MM.1S (cell line): ENCODE measurements at regions not wholly inside any gene's neighbourhood (a gene's known extent, or its start where the extent isn't known, plus 50 kb on each side); places are given as distances from the start of the nearest gene placed in this dataset.

Source experiments
- DNase-seq: peaks from one replicate; pipeline ENCODE4 v3.0.0-alpha.2; 2015
- H2AFZ ChIP-seq: fragments of 300-600 bp; sonication (generic); 2 replicates; pipeline ENCODE4 v1.6.0; 2016; ENCODE audit warnings: antibody characterized with exemption, low read length
- H3F3A ChIP-seq: fragments of 300-600 bp; sonication (generic); 2 replicates; pipeline ENCODE4 v1.6.1; 2016; ENCODE audit warnings: mild to moderate bottlenecking, antibody characterized with exemption, low read length, moderate library complexity, mixed read lengths; ENCODE audit not compliant: insufficient read depth
- H3K27ac ChIP-seq: fragments of 300-600 bp; sonication (generic); 2 replicates; pipeline ENCODE4 v1.5.1; 2016; ENCODE audit warnings: mild to moderate bottlenecking, low read length
- H3K27me3 ChIP-seq: fragments of 300-600 bp; sonication (generic); replicated peaks from 2 replicates; pipeline ENCODE4 v1.6.0; 2016; ENCODE audit warnings: low read length; ENCODE audit not compliant: insufficient read depth
- H3K36me3 ChIP-seq: fragments of 300-600 bp; sonication (generic); replicated peaks from 2 replicates; pipeline ENCODE4 v1.6.1; 2016; ENCODE audit warnings: mild to moderate bottlenecking, low read length, mixed read lengths; ENCODE audit not compliant: insufficient read depth
- H3K4me1 ChIP-seq: fragments of 300-600 bp; sonication (generic); 2 replicates; pipeline ENCODE4 v1.6.1; 2016; ENCODE audit warnings: low read length, mixed read lengths
- H3K4me2 ChIP-seq: fragments of 300-600 bp; sonication (generic); 2 replicates; pipeline ENCODE4 v1.6.0; 2016; ENCODE audit warnings: low read depth, low read length
- H3K4me3 ChIP-seq: fragments of 300-600 bp; sonication (generic); 2 replicates; pipeline ENCODE4 v1.5.1; 2016; ENCODE audit warnings: low read length, mixed read lengths
- H3K79me2 ChIP-seq: fragments of 300-600 bp; sonication (generic); 2 replicates; pipeline ENCODE4 v1.6.1; 2016; ENCODE audit warnings: mixed run types, low read length, mixed read lengths
- H3K9ac ChIP-seq: fragments of 300-600 bp; sonication (generic); 2 replicates; pipeline ENCODE4 v1.6.1; 2016; ENCODE audit warnings: low read length, mixed read lengths
- H3K9me2 ChIP-seq: fragments of 300-600 bp; sonication (generic); replicated peaks from 2 replicates; pipeline ENCODE4 v1.6.1; 2016; ENCODE audit warnings: mild to moderate bottlenecking, low read length, mixed read lengths; ENCODE audit not compliant: insufficient read depth
- H3K9me3 ChIP-seq: fragments of 300-600 bp; sonication (generic); replicated peaks from 2 replicates; pipeline ENCODE4 v1.6.1; 2016; ENCODE audit warnings: mild to moderate bottlenecking, low read length, mixed read lengths; ENCODE audit not compliant: insufficient read depth
- H4K20me1 ChIP-seq: fragments of 300-600 bp; sonication (generic); 2 replicates; pipeline ENCODE4 v1.6.1; 2016; ENCODE audit warnings: mild to moderate bottlenecking, low read length, moderate library complexity, mixed read lengths; ENCODE audit not compliant: insufficient read depth
- EZH2 ChIP-seq: fragments of 300-600 bp; sonication (generic); optimal IDR thresholded peaks from 2 replicates; pipeline ENCODE3; 2017; ENCODE audit warnings: low read depth, mild to moderate bottlenecking, antibody characterized with exemption, low read length, mixed read lengths
- EZH2phosphoT487 ChIP-seq: fragments of 300-600 bp; sonication (generic); IDR thresholded peaks from 2 replicates; pipeline ENCODE4 v1.6.1; 2018; ENCODE audit warnings: antibody characterized with exemption, low read length
- TF ChIP-seq, protein P1 (sequence below): fragments of 300-600 bp; sonication (generic); IDR thresholded peaks from 2 replicates; pipeline ENCODE4 v1.5.1; 2016; ENCODE audit warnings: antibody characterized with exemption, low read length, mixed read lengths

DNA sequence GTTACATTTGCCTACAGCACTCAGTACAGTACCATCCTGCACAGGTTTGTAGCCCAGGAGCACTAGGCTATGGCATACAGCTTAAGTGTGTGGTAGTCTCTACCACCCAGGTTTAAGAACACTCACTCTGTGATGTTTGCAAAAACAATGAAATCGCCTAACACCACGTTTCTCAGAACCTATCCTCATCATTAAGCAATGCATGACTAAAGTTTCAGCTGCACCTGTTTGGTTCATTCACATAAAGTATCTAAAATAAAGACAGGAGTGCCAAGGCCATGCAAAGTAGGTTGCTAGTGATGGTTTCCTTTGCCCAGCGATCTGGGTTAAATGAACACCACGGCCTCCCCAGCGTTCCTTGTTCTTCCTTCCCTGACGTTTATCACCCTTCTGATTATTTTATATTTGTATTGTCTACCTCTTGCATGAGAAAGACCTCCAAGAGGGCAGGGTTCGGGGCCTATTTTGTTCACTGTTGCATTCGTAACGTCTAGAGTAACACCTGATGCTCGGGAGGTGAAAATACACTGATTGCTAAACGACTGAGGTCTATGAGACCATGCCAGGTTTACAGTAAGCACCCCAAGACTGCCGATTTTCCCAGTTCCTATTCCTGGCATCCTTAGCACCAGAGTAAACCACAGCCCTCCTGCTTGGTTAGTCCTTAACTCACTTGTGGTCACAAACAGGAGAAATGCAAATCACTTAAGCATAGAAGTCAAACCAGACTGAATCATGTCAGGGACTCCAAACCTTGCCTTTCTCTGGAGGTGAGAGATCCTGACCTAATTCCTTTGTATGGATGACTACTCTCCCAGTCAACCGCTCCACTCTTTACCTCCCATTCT, 204.1 kb upstream of the NFE2L3 start:
- TF ChIP-seq EZH2phosphoT487, result no peak
- TF ChIP-seq EZH2, result no peak
- TF ChIP-seq, protein P1, sequence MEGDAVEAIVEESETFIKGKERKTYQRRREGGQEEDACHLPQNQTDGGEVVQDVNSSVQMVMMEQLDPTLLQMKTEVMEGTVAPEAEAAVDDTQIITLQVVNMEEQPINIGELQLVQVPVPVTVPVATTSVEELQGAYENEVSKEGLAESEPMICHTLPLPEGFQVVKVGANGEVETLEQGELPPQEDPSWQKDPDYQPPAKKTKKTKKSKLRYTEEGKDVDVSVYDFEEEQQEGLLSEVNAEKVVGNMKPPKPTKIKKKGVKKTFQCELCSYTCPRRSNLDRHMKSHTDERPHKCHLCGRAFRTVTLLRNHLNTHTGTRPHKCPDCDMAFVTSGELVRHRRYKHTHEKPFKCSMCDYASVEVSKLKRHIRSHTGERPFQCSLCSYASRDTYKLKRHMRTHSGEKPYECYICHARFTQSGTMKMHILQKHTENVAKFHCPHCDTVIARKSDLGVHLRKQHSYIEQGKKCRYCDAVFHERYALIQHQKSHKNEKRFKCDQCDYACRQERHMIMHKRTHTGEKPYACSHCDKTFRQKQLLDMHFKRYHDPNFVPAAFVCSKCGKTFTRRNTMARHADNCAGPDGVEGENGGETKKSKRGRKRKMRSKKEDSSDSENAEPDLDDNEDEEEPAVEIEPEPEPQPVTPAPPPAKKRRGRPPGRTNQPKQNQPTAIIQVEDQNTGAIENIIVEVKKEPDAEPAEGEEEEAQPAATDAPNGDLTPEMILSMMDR, result no peak
- DNase-seq, result peak; percentile 78
- Histone ChIP-seq H3K79me2 (peaks cover 24% of the 10 kb centered on the region), H3K27ac (peak overlapping the region; percentile 96), H3K27me3 (no peaks in the 10 kb centered on the region), H3K36me3 (no peaks in the 10 kb centered on the region), H3K4me1 (peaks cover 39% of the 10 kb centered on the region), H2AFZ (no peak overlapping the region), H3K4me3 (peak overlapping the region; percentile 84), H3K9me3 (no peaks in the 10 kb centered on the region), H3F3A (peaks cover 48% of the 10 kb centered on the region), H3K4me2 (peak overlapping the region; percentile 92), H4K20me1 (no peaks in the 10 kb centered on the region), H3K9ac (peak overlapping the region; percentile 99), H3K9me2 (no peaks in the 10 kb centered on the region)

DNA sequence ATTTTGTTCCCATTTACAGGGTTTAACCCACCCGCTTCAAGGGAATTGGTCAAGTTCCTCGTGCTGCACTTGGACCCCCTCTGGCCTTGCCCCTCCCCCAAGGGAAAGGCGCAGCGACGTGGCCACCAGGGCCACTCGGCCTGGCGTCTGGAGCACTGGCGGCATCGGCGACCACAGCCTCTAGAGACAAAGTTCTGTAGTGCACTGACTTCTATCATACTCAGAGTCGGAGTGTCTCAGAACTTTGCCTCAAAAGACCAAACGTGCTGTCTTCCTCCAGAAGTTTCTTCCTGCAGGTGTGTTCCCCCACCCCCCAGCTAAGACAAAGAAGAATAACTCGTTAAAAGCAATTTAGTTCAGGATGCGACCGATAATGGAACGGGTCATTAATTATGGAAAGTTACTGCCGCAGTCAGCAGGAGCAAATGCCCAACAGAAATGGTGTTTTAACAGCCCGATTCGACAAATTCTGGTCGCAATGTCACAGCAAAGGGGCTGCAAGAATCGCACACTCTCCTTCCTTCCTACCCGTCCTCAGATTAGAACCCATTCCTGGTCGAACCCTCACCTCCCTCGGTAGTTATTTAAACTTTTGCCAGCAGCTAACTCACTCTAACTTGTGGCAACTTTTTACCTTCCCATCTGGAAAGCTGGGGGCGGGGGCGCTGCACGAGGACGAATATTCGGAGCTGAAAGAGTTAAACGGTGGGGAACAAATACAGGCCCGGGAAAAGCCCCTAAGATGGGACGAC, 202.1 kb upstream of the NFE2L3 start:
- Histone ChIP-seq H3K79me2 (peaks cover 24% of the 10 kb centered on the region), H2AFZ (no peak overlapping the region), H3K27ac (peak overlapping the region; percentile 96), H3K9me2 (no peaks in the 10 kb centered on the region), H3K27me3 (no peaks in the 10 kb centered on the region), H4K20me1 (no peaks in the 10 kb centered on the region), H3F3A (peaks cover 48% of the 10 kb centered on the region), H3K9me3 (no peaks in the 10 kb centered on the region), H3K4me2 (peak overlapping the region; percentile 92), H3K4me3 (peak overlapping the region; percentile 84), H3K4me1 (peaks cover 58% of the 10 kb centered on the region), H3K9ac (peak overlapping the region; percentile 99), H3K36me3 (no peaks in the 10 kb centered on the region)
- peak; percentile 74 for DNase-seq
- TF ChIP-seq EZH2phosphoT487, result no peak
- TF ChIP-seq, protein P1, result peak; percentile 31

DNA sequence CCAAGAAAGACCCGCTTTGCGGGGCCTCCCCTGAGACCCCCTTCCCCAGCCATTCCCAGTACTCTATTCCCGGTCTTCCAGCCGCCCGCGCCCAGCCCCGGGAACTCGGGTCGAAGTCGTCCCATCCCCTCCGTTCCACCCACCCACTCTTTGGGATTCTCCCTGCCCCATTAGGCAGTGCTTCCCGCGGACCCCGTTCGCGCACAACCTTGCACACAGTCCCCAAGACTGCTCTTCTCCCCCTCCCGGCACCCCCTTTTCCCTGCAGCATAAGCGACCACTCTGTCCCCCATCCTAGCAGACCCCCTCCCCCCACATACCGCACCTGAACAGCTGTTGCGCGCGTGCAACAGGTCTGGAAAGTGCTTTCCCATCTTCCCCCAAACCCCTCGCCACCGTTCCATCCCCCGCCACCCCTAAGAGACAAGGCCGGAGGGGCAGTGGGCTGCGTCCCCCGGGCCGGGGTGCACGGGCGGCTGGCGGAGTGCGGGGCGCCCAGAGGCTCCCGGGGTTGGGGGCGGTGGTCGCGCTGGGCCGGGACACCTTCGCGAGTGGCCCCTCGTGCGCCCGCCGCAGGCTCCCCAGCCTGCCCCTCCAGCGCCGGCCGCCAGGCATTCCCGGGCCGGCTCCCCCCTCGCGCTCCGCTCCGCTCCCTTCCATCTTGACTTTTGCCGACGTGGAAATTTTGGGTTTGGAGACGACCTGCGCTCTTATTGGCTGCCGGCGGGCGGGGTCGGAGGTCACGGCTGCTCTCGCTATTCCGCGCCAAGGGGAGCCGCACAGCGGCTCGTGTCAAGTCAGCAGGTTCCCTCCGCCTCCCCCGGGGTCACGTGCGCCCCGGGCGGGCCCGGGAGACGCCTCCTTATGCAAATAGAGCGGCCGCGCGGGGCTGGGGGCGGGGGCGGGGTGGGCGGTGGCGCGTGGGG, 201.2 kb upstream of the NFE2L3 start:
- H3K27me3 ChIP-seq, result no peaks in the 10 kb centered on the region
- no peaks in the 10 kb centered on the region for H3K9me3 ChIP-seq
- peaks cover 58% of the 10 kb centered on the region for H3K4me1 ChIP-seq
- no peaks in the 10 kb centered on the region for H3K9me2 ChIP-seq
- peak overlapping the region; percentile 96 for H3K27ac ChIP-seq
- peak overlapping the region; percentile 92 for H3K4me2 ChIP-seq
- H3K79me2 ChIP-seq, result peaks cover 24% of the 10 kb centered on the region
- TF ChIP-seq EZH2phosphoT487, result no peak
- TF ChIP-seq, protein P1, result no peak
- TF ChIP-seq EZH2, result no peak
- peaks cover 48% of the 10 kb centered on the region for H3F3A ChIP-seq
- no peak overlapping the region for H2AFZ ChIP-seq
- H3K9ac ChIP-seq, result peak overlapping the region; percentile 99
- H3K36me3 ChIP-seq, result no peaks in the 10 kb centered on the region
- H3K4me3 ChIP-seq, result peak overlapping the region; percentile 84
- H4K20me1 ChIP-seq, result no peaks in the 10 kb centered on the region
- DNase-seq, result peak; percentile 99
